NCI-H69 (cell line): ENCODE measurements at regions not wholly inside any gene's neighbourhood (a gene's known extent, or its start where the extent isn't known, plus 50 kb on each side); places are given as distances from the start of the nearest gene placed in this dataset.
A peak's percentile ranks its signal among the peaks of the same experiment; 100 is the strongest.

Experiments used
- DNase-seq: peaks from one replicate; lab custom pipeline; 2025; lab: John Stamatoyannopoulos, UW

DNA sequence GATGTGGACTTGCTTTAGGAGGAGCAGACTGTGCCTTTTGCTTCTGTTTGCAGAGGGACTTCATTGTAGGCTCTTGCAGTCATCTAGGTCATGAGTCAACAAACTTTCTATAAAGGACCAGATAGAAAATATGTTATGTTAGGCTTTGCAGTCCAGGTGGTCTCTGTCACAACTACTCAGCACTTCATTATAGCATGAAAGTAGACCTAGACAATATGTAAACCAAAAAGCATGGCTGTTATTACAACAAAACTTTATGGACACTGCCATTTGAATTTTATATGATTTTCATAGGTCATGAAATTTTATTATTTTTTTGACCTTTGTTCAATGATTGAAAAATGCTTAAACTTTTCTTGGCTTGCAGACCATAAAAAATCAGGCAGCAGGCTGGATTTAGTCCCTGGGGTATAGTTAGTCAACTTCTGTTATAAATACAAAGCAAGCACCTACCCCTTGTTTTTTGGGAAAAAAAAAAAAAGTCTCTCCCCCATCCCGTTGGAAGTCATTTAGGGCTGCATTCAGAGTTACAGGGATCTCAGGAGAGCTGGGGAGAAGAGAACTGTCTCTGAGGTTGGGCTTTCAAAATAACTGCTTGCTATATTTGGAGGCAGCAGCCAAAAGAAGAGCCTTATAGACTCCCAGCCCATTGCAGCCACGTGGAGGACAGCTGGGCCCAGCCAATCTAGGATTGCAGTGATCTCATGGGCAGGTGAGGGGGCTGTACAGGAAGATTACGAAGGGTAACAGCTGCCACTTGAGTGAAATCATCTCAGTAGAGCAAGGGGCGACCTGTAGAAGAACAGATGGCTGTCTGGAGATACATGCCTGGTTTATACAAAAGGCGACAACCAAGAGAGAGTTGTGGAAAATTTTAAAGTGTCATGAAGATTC, 136.6 kb upstream of the TNC start:
- peak; percentile 96 for DNase-seq

DNA sequence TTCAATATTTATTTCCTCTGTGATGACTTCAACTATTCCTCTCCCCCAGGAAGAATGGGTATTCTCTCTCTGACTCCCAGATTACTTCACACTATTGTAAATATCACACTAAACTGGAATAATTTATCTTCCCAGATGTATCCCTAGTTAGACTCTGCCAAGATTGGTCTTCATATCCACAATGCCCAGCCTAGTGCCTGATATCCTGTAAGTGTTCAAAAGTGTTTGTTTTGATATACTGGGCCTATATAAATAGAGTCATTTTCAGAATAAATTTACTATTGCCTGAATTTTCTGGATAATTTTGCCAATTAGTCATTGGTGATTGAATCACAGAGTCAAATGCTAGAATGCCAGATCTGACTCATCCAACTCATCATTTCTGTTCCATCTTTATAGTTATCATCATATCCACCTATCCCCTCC, 143.7 kb upstream of the TNC start:
- DNase-seq: peak; percentile 60

GRCh38 chr9:115262477-115262876, 144.5 kb upstream of the TNC start:
- peak; percentile 100 for DNase-seq

DNA sequence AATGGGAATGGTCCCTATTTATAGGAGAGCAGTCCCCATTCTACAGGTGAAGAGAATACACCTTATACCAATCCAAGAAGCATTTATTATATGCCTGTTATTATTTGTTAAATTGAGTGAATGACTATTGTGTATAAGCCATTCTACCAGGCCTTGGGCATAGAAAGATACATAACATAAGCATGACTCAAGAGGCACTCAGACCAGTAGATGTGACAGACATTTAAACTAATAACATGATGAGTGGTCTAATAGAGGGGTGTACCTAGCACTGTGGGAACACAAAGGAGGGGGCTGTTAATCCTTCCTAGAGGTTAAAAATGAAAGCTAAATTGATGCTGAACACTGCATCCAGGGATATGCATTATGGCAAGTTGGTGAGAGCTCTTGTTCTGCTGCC, 145.0 kb upstream of the TNC start:
- peak; percentile 87 for DNase-seq

DNA sequence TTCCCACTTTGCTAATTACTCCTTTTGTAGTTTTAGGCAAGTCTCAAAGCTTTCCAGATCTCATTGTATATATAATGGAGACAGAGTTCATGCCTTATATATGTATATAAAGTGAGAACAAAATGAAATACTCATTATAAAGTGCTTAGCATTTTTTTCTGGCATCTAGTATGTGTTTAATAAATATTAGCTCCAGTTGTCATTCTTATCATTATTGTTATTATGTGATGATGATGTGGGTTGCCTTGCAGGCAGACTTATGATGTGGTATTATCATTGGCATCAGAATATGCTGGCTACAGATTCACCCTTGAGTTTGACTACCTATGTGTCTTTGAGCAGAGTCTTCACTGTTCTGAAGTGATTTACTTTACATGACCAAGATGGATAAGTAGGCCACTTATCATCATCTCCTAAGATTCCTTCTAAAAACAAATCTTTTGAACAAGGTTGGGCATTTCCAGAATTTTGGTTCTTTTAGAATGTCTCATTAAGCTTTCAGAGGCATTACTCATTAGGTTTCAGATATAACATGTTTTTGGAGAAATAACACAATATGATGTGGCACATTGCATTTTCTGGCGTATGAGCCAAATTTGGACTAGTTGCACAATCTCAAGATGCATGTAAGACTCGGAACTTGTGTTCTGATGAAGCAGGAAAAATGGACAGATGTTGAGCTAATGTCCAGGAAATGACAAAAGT, 145.6 kb upstream of the TNC start:
- no peak for DNase-seq

DNA sequence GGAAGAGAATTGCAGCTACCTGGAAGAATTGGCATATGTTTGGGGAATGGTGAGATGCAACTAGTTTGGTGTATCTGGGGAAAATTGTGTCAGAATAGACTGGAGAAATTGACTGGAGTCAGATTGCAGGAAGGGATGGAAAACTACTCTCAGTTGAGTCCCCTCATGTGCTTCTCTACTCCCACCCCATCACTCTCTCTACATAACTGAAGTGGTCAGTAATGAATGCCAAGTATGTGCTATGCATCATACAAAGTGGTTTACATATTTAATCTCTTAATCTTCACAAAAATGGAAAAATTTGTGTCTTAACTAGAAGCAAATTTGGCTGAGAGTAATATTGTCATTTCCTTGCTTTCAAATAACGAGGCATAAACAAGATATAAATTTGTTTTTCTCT, 146.4 kb upstream of the TNC start:
- DNase-seq: no peak

DNA sequence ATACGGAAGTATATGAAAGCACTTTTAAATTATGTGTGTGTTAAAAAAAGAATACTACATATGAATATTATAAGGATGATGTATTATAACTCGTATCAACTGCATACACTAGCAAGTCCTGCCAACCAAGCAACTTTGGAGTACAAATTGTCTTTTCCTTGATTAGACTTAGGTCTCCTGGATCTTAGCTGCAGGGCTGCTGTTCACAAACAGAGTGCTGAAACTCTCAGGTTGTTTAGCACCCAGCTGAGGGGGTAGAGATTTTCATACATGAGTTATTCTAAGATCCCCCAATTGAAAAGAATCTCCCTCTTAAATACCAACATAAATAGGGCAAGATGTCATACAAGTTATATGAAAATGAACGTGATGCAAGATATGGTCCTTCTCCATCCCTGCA, 149.8 kb upstream of the TNC start:
- DNase-seq: no peak

- DNase-seq: peak; percentile 88
Observed at GRCh38 chr9:115275753-115276152, 157.8 kb upstream of the TNC start.

- DNase-seq: no peak
Observed at GRCh38 chr9:115276621-115277020, 158.7 kb upstream of the TNC start.

GRCh38 chr9:115277301-115277700, 159.3 kb upstream of the TNC start:
- DNase-seq: no peak

- DNase-seq: no peak
Observed at GRCh38 chr9:115278326-115279035, 160.5 kb upstream of the TNC start.

GRCh38 chr9:115283395-115283794, 165.4 kb upstream of the TNC start:
- no peak for DNase-seq

- no peak for DNase-seq
Observed at GRCh38 chr9:115285836-115286235, 167.9 kb upstream of the TNC start.

DNA sequence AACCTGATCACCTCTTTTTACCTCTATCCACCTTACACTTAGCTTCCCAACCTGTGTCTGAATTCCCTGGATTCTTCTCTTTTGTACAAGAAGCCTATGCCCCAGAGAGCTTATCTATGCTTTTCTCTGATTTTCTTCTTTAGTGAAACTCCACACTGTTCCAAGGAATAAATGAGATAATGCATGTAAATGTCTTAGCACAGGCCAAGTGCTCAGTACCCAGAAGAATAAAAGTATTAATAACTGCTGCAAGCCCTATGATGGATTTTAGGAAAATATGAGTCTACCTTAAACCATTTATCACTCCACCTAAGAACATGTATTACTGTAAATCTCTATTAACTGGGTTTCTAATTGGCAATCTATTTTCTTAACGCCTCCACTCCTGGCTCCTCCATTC, 168.5 kb upstream of the TNC start:
- no peak for DNase-seq

DNA sequence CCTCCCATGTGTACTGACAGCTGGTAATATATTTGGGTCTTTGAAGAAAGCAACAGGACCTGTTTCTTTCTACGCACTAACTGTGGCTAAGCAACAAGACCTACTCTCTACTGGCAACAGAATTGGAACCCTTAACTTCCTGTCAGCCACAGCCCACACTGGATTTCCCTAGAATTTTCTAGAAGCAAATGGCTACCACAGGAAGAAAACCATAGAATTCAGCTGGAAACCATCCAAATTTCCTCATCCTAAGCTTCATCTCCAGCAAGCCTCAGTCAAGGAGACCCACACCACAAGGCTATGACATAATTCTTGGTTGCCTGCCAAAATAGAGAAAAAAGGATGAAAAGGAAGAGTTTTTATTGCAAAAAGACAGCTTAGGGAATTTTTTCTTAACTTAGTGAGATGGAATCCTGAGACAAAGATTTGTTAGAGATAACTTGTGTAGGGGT, 171.8 kb upstream of the TNC start:
- DNase-seq: peak; percentile 55

DNA sequence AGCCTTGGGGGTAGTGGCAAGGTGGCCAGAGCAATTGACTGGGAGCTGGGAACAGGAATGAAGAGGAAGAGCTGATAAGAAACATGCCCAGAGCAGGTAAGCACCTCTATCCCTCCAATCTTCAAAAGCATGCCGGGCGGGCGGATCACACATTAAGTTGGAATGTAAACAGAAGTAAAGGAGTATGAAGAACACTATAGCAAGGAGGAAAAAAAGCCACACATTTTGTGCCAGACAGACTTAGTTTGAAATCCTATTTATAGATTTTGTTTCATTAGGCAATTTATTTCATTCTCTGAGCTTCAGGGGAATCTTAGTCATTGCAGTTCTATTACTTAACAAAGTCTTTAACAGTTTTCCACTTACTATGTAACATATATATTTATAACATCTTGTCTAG, 173.9 kb upstream of the TNC start:
- DNase-seq: no peak

- DNase-seq: no peak
Observed at GRCh38 chr9:115292584-115293279, 174.8 kb upstream of the TNC start.

DNA sequence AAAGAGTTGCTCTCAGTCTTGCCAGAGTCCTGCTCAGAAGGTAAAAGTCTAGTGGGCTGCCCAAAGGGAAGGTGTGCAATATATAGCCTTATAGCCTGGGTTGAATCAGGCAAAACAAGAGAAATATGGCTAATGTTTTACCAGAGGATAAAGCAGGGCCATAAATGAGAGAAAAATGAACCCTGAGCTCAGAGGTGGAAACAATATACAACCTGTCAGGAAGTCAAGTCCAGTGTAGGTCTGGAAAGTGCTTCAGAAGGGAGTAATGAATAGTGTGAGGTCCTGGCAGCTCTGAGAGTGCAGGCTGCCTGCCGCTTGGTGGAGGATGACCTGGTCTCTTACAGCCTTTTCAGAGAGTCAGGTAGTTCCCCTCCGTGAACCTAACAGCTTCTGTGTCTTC, 177.8 kb upstream of the TNC start:
- no peak for DNase-seq

GRCh38 chr9:115296831-115297565, 179.0 kb upstream of the TNC start:
- DNase-seq: peak; percentile 42

- DNase-seq: no peak
Observed at GRCh38 chr9:115300116-115300515, 182.2 kb upstream of the TNC start.

DNA sequence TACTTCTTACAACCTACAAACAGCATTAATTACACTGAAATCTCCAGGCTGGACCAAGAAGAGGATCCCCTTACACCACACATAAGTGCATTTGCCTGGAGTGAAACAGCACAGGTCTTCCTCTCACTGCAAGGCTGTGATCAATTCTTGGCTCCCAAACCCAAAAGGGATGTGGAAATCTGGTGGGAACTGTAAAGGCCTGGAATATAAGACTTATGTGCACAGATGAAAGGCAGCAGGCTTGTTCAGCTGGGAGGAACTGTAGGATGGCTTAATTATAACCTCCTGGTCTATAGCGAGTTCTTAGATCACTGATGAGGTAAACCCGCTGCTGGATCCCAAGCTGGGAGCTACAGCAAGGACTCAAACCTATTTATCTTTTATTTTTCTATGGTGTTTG, 182.9 kb upstream of the TNC start:
- peak; percentile 28 for DNase-seq
